WTC11 (cell line): ENCODE measurements at regions not wholly inside any gene's neighbourhood (a gene's known extent, or its start where the extent isn't known, plus 50 kb on each side); places are given as distances from the start of the nearest gene placed in this dataset.

ENCODE experiments used
- ZNF138 ChIP-seq: sonication (generic); formaldehyde crosslinking; conservative IDR thresholded peaks from 2 replicates; pipeline ENCODE4 v1.8.1; 2022; ENCODE audit warnings: mild to moderate bottlenecking, moderate library complexity, missing genetic modification reagents
- TF ChIP-seq, protein P1 (sequence below): sonication (generic); formaldehyde crosslinking; IDR thresholded peaks from 2 replicates; pipeline ENCODE4 v1.8.0; 2022; ENCODE audit warnings: mild to moderate bottlenecking, missing genetic modification reagents
- TF ChIP-seq, protein P2 (sequence below): fragments of 200-600 bp; IDR thresholded peaks from 2 replicates; pipeline ENCODE4 v1.8.0; 2022; ENCODE audit warnings: antibody characterized with exemption
- TF ChIP-seq, protein P3 (sequence below): sonication (generic); formaldehyde crosslinking; IDR thresholded peaks from 2 replicates; pipeline ENCODE4 v1.8.0; 2023; ENCODE audit warnings: missing genetic modification reagents, mild to moderate bottlenecking, borderline replicate concordance

DNA sequence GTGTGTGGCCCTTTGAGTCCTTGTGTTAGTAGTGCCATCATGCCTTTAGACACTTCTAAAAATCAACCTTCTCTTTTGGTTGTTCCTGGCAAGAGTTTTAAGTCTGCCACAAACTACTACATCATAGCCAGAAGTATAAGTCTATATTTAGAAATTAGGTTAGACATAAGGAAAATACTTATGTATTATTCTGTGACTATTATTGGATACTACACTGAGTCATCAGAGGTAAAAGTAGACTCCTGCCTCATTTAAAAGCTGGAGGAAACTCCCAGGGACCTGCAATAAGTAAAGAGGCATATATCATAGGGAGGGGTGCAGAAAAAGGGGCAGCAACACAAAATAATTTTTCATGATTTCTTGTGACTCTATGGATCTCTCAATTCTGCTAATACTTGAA is 99.4 kb upstream of the OSR1 start:
- no peak for TF ChIP-seq ZNF138 (CRISPR knock-in tag)
- TF ChIP-seq, protein P1, sequence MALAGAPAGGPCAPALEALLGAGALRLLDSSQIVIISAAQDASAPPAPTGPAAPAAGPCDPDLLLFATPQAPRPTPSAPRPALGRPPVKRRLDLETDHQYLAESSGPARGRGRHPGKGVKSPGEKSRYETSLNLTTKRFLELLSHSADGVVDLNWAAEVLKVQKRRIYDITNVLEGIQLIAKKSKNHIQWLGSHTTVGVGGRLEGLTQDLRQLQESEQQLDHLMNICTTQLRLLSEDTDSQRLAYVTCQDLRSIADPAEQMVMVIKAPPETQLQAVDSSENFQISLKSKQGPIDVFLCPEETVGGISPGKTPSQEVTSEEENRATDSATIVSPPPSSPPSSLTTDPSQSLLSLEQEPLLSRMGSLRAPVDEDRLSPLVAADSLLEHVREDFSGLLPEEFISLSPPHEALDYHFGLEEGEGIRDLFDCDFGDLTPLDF (CRISPR knock-in tag) = no peak
- TF ChIP-seq, protein P2, sequence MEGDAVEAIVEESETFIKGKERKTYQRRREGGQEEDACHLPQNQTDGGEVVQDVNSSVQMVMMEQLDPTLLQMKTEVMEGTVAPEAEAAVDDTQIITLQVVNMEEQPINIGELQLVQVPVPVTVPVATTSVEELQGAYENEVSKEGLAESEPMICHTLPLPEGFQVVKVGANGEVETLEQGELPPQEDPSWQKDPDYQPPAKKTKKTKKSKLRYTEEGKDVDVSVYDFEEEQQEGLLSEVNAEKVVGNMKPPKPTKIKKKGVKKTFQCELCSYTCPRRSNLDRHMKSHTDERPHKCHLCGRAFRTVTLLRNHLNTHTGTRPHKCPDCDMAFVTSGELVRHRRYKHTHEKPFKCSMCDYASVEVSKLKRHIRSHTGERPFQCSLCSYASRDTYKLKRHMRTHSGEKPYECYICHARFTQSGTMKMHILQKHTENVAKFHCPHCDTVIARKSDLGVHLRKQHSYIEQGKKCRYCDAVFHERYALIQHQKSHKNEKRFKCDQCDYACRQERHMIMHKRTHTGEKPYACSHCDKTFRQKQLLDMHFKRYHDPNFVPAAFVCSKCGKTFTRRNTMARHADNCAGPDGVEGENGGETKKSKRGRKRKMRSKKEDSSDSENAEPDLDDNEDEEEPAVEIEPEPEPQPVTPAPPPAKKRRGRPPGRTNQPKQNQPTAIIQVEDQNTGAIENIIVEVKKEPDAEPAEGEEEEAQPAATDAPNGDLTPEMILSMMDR = no peak
- TF ChIP-seq, protein P3, sequence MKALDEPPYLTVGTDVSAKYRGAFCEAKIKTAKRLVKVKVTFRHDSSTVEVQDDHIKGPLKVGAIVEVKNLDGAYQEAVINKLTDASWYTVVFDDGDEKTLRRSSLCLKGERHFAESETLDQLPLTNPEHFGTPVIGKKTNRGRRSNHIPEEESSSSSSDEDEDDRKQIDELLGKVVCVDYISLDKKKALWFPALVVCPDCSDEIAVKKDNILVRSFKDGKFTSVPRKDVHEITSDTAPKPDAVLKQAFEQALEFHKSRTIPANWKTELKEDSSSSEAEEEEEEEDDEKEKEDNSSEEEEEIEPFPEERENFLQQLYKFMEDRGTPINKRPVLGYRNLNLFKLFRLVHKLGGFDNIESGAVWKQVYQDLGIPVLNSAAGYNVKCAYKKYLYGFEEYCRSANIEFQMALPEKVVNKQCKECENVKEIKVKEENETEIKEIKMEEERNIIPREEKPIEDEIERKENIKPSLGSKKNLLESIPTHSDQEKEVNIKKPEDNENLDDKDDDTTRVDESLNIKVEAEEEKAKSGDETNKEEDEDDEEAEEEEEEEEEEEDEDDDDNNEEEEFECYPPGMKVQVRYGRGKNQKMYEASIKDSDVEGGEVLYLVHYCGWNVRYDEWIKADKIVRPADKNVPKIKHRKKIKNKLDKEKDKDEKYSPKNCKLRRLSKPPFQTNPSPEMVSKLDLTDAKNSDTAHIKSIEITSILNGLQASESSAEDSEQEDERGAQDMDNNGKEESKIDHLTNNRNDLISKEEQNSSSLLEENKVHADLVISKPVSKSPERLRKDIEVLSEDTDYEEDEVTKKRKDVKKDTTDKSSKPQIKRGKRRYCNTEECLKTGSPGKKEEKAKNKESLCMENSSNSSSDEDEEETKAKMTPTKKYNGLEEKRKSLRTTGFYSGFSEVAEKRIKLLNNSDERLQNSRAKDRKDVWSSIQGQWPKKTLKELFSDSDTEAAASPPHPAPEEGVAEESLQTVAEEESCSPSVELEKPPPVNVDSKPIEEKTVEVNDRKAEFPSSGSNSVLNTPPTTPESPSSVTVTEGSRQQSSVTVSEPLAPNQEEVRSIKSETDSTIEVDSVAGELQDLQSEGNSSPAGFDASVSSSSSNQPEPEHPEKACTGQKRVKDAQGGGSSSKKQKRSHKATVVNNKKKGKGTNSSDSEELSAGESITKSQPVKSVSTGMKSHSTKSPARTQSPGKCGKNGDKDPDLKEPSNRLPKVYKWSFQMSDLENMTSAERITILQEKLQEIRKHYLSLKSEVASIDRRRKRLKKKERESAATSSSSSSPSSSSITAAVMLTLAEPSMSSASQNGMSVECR = no peak
